Smooth muscle cell (in vitro differentiated cells): ENCODE measurements at regions not wholly inside any gene's neighbourhood (a gene's known extent, or its start where the extent isn't known, plus 50 kb on each side); places are given as distances from the start of the nearest gene placed in this dataset.
A peak's percentile ranks its signal among the peaks of the same experiment; 100 is the strongest.

ENCODE experiments used
- DNase-seq: peaks from one replicate; lab custom pipeline; 2025; ENCODE audit not compliant: unreplicated experiment; lab: John Stamatoyannopoulos, UW
- H2AFZ ChIP-seq: fragments of 200-600 bp; sonication (generic); 2 replicates; pipeline ENCODE4 v1.6.0; 2016; ENCODE audit warnings: antibody characterized with exemption, low read depth, mild to moderate bottlenecking
- H3F3A ChIP-seq: fragments of 200-600 bp; sonication (generic); 2 replicates; pipeline ENCODE4 v1.6.0; 2017; ENCODE audit warnings: antibody characterized with exemption, low read depth
- H3K27ac ChIP-seq: fragments of 200-600 bp; sonication (generic); 2 replicates; pipeline ENCODE4 v1.5.1; 2016; ENCODE audit warnings: low read depth, mild to moderate bottlenecking
- H3K27me3 ChIP-seq: fragments of 200-600 bp; sonication (generic); 2 replicates; pipeline ENCODE4 v1.6.1; 2016; ENCODE audit warnings: low read depth, mild to moderate bottlenecking
- H3K36me3 ChIP-seq: fragments of 200-600 bp; sonication (generic); 2 replicates; pipeline ENCODE4 v1.5.1; 2016; ENCODE audit warnings: low read depth
- H3K4me1 ChIP-seq: fragments of 200-600 bp; sonication (generic); 2 replicates; pipeline ENCODE4 v1.5.1; 2016; ENCODE audit warnings: low read depth
- H3K4me2 ChIP-seq: fragments of 200-600 bp; sonication (generic); 2 replicates; pipeline ENCODE4 v1.6.0; 2016; ENCODE audit warnings: mild to moderate bottlenecking
- H3K4me3 ChIP-seq: fragments of 200-600 bp; sonication (generic); 2 replicates; pipeline ENCODE4 v1.5.1; 2016; ENCODE audit warnings: mild to moderate bottlenecking
- H3K79me2 ChIP-seq: fragments of 200-600 bp; sonication (generic); 2 replicates; pipeline ENCODE4 v1.6.0; 2016; ENCODE audit warnings: low read depth, mild to moderate bottlenecking
- H3K9ac ChIP-seq: fragments of 200-600 bp; sonication (generic); 2 replicates; pipeline ENCODE4 v1.6.0; 2016; ENCODE audit warnings: low read depth
- H3K9me3 ChIP-seq: fragments of 200-600 bp; sonication (generic); replicated peaks from 2 replicates; pipeline ENCODE4 v1.5.1; 2016; ENCODE audit warnings: low read depth
- H4K20me1 ChIP-seq: fragments of 200-600 bp; sonication (generic); 2 replicates; pipeline ENCODE4 v1.6.0; 2016; ENCODE audit warnings: low read depth
- WGBS: methylation state at CpG from one replicate; pipeline ENCODE4 v1.1.7; 2016; ENCODE audit warnings: low lambda C conversion rate; 5-methylcytosine and 5-hydroxymethylcytosine counted together
- TF ChIP-seq, protein P1 (sequence below): fragments of 200-600 bp; sonication (generic); IDR thresholded peaks from 2 replicates; pipeline ENCODE4 v1.5.1; 2017; ENCODE audit warnings: borderline replicate concordance, mild to moderate bottlenecking, antibody characterized with exemption; ENCODE audit not compliant: insufficient read depth, poor library complexity, severe bottlenecking

DNA sequence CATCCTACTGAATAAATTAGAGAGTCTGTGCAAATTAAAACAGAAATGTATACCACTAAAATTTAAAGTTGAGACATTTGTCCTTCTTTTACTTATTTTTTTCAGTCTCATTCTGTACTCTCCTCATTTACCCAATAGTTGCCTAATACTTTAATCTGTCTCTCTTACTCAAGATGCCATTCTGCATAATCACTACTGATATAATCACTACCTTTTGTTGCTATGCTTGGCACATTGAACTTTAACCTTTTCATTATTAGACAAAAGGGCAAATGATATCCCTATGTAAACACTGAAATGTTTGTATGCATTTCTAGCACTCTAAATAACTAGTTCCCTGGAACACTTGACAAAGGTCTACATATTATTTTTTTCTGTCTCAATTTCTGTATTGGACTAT lies 1108.3 kb upstream of the FLRT2 start:
- no peak overlapping the region for H3K4me2 ChIP-seq
- DNase-seq: no peak
- TF ChIP-seq, protein P1, sequence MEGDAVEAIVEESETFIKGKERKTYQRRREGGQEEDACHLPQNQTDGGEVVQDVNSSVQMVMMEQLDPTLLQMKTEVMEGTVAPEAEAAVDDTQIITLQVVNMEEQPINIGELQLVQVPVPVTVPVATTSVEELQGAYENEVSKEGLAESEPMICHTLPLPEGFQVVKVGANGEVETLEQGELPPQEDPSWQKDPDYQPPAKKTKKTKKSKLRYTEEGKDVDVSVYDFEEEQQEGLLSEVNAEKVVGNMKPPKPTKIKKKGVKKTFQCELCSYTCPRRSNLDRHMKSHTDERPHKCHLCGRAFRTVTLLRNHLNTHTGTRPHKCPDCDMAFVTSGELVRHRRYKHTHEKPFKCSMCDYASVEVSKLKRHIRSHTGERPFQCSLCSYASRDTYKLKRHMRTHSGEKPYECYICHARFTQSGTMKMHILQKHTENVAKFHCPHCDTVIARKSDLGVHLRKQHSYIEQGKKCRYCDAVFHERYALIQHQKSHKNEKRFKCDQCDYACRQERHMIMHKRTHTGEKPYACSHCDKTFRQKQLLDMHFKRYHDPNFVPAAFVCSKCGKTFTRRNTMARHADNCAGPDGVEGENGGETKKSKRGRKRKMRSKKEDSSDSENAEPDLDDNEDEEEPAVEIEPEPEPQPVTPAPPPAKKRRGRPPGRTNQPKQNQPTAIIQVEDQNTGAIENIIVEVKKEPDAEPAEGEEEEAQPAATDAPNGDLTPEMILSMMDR: no peak
- H3K79me2 ChIP-seq: no peaks in the 10 kb centered on the region
- H3K9ac ChIP-seq: no peak overlapping the region
- no peaks in the 10 kb centered on the region for H3F3A ChIP-seq
- H3K27ac ChIP-seq: no peak overlapping the region
- H4K20me1 ChIP-seq: no peaks in the 10 kb centered on the region
- H3K4me1 ChIP-seq: no peaks in the 10 kb centered on the region
- H3K4me3 ChIP-seq: no peak overlapping the region
- H3K9me3 ChIP-seq: no peaks in the 10 kb centered on the region
- H3K36me3 ChIP-seq: no peaks in the 10 kb centered on the region
- no peaks in the 10 kb centered on the region for H3K27me3 ChIP-seq
- no peak overlapping the region for H2AFZ ChIP-seq

DNA sequence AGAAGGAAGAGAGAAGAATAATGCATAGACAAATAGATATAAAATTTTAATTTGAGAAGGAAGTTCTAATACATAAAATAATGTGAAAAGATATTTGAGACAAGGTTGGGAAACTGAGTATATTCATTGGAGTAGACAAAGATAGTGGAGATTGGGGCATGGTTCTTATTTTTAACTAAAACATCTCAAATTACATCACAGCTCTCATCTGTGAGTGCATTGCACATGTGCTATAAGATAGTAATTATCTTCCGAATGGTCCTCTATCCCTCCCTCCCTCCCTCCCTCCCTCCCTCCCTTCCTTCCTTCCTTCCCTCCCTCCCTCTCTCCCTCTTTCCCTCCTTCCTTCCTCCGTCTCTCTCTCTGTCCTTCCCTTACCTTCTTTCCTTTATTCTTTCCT lies 1104.0 kb upstream of the FLRT2 start:
- Histone ChIP-seq H3K4me1 (no peaks in the 10 kb centered on the region), H2AFZ (no peak overlapping the region), H3K4me2 (no peak overlapping the region), H3K36me3 (no peaks in the 10 kb centered on the region), H3F3A (no peaks in the 10 kb centered on the region), H3K27ac (no peak overlapping the region), H3K79me2 (no peaks in the 10 kb centered on the region), H3K4me3 (no peak overlapping the region), H3K9me3 (no peaks in the 10 kb centered on the region), H4K20me1 (no peaks in the 10 kb centered on the region), H3K27me3 (no peaks in the 10 kb centered on the region), H3K9ac (no peak overlapping the region)
- TF ChIP-seq, protein P1: no peak
- WGBS: 83% methylated on average over 1 of the region's 2 CpGs
- DNase-seq: no peak

GRCh38 chr14:84432676-84433075 lies 1097.3 kb upstream of the FLRT2 start:
- Histone ChIP-seq H3K4me3 (no peak overlapping the region), H3K27me3 (no peaks in the 10 kb centered on the region), H3K79me2 (no peaks in the 10 kb centered on the region), H3K9me3 (no peaks in the 10 kb centered on the region), H3K27ac (no peak overlapping the region), H2AFZ (peak overlapping the region; percentile 11), H3K36me3 (no peaks in the 10 kb centered on the region), H3K4me1 (no peaks in the 10 kb centered on the region), H3F3A (no peaks in the 10 kb centered on the region), H3K9ac (no peak overlapping the region), H4K20me1 (no peaks in the 10 kb centered on the region), H3K4me2 (no peak overlapping the region)
- no peak for DNase-seq
- TF ChIP-seq, protein P1: no peak

- no peaks in the 10 kb centered on the region for H3K36me3 ChIP-seq
- H3K9ac ChIP-seq: no peak overlapping the region
- no peaks in the 10 kb centered on the region for H3K9me3 ChIP-seq
- H3K4me3 ChIP-seq: no peak overlapping the region
- no peak overlapping the region for H3K27ac ChIP-seq
- no peak for DNase-seq
- no peak overlapping the region for H3K4me2 ChIP-seq
- 87% methylated on average over 2 of the region's 2 CpGs for WGBS
- no peaks in the 10 kb centered on the region for H3K79me2 ChIP-seq
- no peaks in the 10 kb centered on the region for H3F3A ChIP-seq
- H4K20me1 ChIP-seq: no peaks in the 10 kb centered on the region
- no peaks in the 10 kb centered on the region for H3K4me1 ChIP-seq
- TF ChIP-seq, protein P1: no peak
- no peaks in the 10 kb centered on the region for H3K27me3 ChIP-seq
- no peak overlapping the region for H2AFZ ChIP-seq
Measured at GRCh38 chr14:84433961-84434360, 1096.0 kb upstream of the FLRT2 start.
